ENCODE measurements at regions not wholly inside any gene's neighbourhood (a gene's known extent, or its start where the extent isn't known, plus 50 kb on each side); places are given as distances from the start of the nearest gene placed in this dataset.

DNA sequence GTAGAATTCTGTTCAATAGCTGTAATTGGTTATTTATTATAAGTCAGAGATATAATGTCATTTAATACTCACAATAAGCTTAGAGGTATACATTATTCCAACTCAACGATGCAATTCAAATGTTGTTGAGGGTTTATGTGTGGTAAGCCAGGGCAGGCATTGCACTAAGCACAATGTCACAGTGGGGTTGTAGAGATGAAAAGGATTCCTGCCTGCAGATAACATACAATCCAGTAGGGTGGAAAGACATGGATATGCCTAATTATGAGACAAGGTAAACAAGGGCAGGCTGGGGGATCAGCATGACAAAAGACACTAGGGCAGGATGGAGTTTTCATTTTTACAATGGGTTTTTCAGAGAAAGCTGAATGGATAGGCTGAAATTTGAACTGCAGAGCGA, 98.7 kb upstream of the PALM2AKAP2 start:
- TF ChIP-seq, protein P1, sequence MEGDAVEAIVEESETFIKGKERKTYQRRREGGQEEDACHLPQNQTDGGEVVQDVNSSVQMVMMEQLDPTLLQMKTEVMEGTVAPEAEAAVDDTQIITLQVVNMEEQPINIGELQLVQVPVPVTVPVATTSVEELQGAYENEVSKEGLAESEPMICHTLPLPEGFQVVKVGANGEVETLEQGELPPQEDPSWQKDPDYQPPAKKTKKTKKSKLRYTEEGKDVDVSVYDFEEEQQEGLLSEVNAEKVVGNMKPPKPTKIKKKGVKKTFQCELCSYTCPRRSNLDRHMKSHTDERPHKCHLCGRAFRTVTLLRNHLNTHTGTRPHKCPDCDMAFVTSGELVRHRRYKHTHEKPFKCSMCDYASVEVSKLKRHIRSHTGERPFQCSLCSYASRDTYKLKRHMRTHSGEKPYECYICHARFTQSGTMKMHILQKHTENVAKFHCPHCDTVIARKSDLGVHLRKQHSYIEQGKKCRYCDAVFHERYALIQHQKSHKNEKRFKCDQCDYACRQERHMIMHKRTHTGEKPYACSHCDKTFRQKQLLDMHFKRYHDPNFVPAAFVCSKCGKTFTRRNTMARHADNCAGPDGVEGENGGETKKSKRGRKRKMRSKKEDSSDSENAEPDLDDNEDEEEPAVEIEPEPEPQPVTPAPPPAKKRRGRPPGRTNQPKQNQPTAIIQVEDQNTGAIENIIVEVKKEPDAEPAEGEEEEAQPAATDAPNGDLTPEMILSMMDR (IDR thresholded peaks at IDR 0.05), result no peak
- Mint-ChIP-seq H3K4me1 (ENCODE audit: unreplicated experiment) (no peaks in the 10 kb centered on the region), H3K36me3 (ENCODE audit: unreplicated experiment) (no peaks in the 10 kb centered on the region), H3K9me3 (ENCODE audit: unreplicated experiment) (peaks cover 5% of the 10 kb centered on the region), H3K27ac (ENCODE audit: unreplicated experiment) (no peak overlapping the region), H3K4me3 (ENCODE audit: unreplicated experiment) (no peak overlapping the region), H3K27me3 (ENCODE audit: unreplicated experiment) (peaks cover 34% of the 10 kb centered on the region)
- no peak for DNase-seq (ENCODE audit: extremely low spot score, unreplicated experiment)

DNA sequence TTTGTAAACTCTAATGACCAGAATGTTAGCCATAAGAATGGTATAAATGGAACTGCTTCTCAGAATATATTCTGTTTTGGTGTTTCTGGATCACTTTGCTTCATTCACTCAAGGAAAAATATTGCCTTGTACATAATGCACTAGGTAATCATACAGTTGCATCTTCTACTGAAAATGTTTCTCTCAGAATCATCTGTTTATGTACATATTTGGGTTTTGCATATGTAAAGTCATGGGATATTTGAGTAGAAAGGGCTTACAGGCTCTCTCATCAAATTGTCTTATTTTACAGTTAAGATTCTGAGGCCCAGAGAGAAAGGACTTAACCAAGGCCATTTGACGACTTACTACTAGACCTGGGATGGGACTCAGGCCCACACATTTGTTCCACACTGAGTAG, 97.8 kb upstream of the PALM2AKAP2 start:
- Mint-ChIP-seq H3K4me1 (ENCODE audit: unreplicated experiment) (no peaks in the 10 kb centered on the region), H3K27ac (ENCODE audit: unreplicated experiment) (no peak overlapping the region), H3K4me3 (ENCODE audit: unreplicated experiment) (no peak overlapping the region), H3K27me3 (ENCODE audit: unreplicated experiment) (peaks cover 27% of the 10 kb centered on the region), H3K9me3 (ENCODE audit: unreplicated experiment) (peaks cover 5% of the 10 kb centered on the region), H3K36me3 (ENCODE audit: unreplicated experiment) (no peaks in the 10 kb centered on the region)
- TF ChIP-seq, protein P1 (IDR thresholded peaks at IDR 0.05), result no peak
- no peak for DNase-seq (ENCODE audit: extremely low spot score, unreplicated experiment)

DNA sequence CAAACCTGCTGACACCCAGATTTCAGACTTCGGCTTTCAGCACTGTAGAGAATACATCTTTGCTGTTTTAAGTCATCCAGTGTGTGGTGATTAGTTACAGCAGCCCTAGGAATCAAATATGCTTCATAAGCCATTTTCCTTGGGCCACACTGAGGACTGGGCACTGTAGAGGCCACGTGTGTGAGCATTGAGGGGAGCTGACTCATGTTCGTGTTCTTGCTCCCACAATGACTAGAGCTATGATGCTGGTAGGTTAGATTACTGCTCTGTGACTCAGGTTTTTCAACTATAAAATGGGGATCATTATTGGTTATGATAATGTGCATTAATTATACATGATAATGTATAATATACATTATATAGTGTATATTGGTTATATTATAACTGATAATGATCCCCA, 96.5 kb upstream of the PALM2AKAP2 start:
- TF ChIP-seq, protein P1 (IDR thresholded peaks at IDR 0.05), result no peak
- H3K4me3 Mint-ChIP-seq (ENCODE audit: unreplicated experiment), result no peak overlapping the region
- peaks cover 5% of the 10 kb centered on the region for H3K9me3 Mint-ChIP-seq (ENCODE audit: unreplicated experiment)
- H3K27ac Mint-ChIP-seq (ENCODE audit: unreplicated experiment), result no peak overlapping the region
- peaks cover 18% of the 10 kb centered on the region for H3K27me3 Mint-ChIP-seq (ENCODE audit: unreplicated experiment)
- H3K4me1 Mint-ChIP-seq (ENCODE audit: unreplicated experiment), result no peaks in the 10 kb centered on the region
- no peaks in the 10 kb centered on the region for H3K36me3 Mint-ChIP-seq (ENCODE audit: unreplicated experiment)
- no peak for DNase-seq (ENCODE audit: extremely low spot score, unreplicated experiment)

DNA sequence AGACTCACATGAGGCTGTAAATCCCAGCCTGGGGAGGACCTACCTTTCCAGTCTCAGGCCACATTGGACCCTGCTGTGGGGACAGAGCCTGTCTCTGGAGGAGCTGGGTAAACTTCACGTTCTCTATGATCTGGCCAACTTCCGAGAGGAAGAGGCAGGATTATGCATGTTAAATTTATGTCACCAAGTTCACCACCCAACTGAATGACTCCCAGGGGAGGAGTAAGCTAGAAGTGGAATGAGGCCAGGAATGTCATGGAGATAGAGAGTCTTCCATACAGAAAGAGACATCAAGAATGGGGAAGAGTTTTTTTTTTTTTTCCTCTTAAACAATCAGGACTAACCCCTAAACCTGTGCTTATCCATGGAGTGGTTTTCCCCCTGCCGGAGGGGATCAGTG, 90.3 kb upstream of the PALM2AKAP2 start:
- H3K9me3 Mint-ChIP-seq (ENCODE audit: unreplicated experiment), result peaks cover 5% of the 10 kb centered on the region
- H3K4me1 Mint-ChIP-seq (ENCODE audit: unreplicated experiment), result no peaks in the 10 kb centered on the region
- no peak overlapping the region for H3K4me3 Mint-ChIP-seq (ENCODE audit: unreplicated experiment)
- H3K36me3 Mint-ChIP-seq (ENCODE audit: unreplicated experiment), result no peaks in the 10 kb centered on the region
- DNase-seq (ENCODE audit: extremely low spot score, unreplicated experiment), result no peak
- TF ChIP-seq, protein P1 (IDR thresholded peaks at IDR 0.05), result no peak
- H3K27ac Mint-ChIP-seq (ENCODE audit: unreplicated experiment), result no peak overlapping the region
- peaks cover 6% of the 10 kb centered on the region for H3K27me3 Mint-ChIP-seq (ENCODE audit: unreplicated experiment)

DNA sequence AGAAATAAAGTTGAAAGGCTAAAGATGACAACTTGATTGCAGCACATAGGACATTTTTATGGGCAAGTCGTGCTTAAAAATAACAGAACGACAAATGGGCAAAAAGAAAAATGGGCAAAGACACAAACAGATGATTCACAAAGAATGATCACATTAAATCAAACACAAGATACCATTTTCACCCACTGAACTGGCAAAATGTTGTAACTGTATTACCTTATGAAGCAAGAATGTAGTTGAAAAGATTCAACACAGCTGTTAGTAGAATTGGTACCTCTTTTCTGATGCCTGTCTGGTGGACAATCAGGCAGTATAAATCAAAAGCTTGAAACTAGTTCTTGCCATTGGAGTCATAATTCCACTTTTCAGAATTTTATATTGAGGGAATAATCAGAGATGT, 81.0 kb upstream of the PALM2AKAP2 start:
- peaks cover 19% of the 10 kb centered on the region for H3K4me1 Mint-ChIP-seq (ENCODE audit: unreplicated experiment)
- no peak for DNase-seq (ENCODE audit: extremely low spot score, unreplicated experiment)
- H3K27me3 Mint-ChIP-seq (ENCODE audit: unreplicated experiment), result peaks cover 13% of the 10 kb centered on the region
- no peaks in the 10 kb centered on the region for H3K36me3 Mint-ChIP-seq (ENCODE audit: unreplicated experiment)
- no peak overlapping the region for H3K4me3 Mint-ChIP-seq (ENCODE audit: unreplicated experiment)
- H3K9me3 Mint-ChIP-seq (ENCODE audit: unreplicated experiment), result peaks cover 4% of the 10 kb centered on the region
- TF ChIP-seq, protein P1 (IDR thresholded peaks at IDR 0.05), result no peak
- H3K27ac Mint-ChIP-seq (ENCODE audit: unreplicated experiment), result no peak overlapping the region
